Tibial nerve (tissue), 4 donors: ENCODE measurements at regions not wholly inside any gene's neighbourhood (a gene's known extent, or its start where the extent isn't known, plus 50 kb on each side); places are given as distances from the start of the nearest gene placed in this dataset.

Source experiments
- CTCF ChIP-seq, 5 experiments: fragments of 200-600 bp in 3 of 5; fragments of 450-650 bp in 2 of 5; sonication (generic) in 3 of 5; IDR thresholded peaks; one replicate each; pipeline ENCODE4 v1.5.1; 2016 to 2019; ENCODE audit warnings: antibody characterized with exemption in 5 of 5, mild to moderate bottlenecking in 3 of 5, moderate library complexity in 2 of 5
- EP300 ChIP-seq, 2 donors: sonication (generic); formaldehyde crosslinking; IDR thresholded peaks; one replicate each; pipeline ENCODE4 v1.6.1; 2017; ENCODE audit warnings: antibody characterized with exemption in 2 of 2, mild to moderate bottlenecking in 1 of 2
- POLR2A ChIP-seq, 2 donors: fragments of 450-650 bp; IDR thresholded peaks; one replicate each; pipeline ENCODE4 v1.6.1; 2017; ENCODE audit warnings: antibody characterized with exemption in 2 of 2, mild to moderate bottlenecking in 2 of 2, moderate library complexity in 2 of 2

GRCh38 chr15:46242935-46243334 is 608.1 kb downstream of the SQOR start:
- TF ChIP-seq EP300 (IDR thresholded peaks at IDR 0.05) (no peak), CTCF (IDR thresholded peaks at IDR 0.05) (no peak), POLR2A (IDR thresholded peaks at IDR 0.05) (no peak)
